ENCODE measurements at regions not wholly inside any gene's neighbourhood (a gene's known extent, or its start where the extent isn't known, plus 50 kb on each side); places are given as distances from the start of the nearest gene placed in this dataset.

DNA sequence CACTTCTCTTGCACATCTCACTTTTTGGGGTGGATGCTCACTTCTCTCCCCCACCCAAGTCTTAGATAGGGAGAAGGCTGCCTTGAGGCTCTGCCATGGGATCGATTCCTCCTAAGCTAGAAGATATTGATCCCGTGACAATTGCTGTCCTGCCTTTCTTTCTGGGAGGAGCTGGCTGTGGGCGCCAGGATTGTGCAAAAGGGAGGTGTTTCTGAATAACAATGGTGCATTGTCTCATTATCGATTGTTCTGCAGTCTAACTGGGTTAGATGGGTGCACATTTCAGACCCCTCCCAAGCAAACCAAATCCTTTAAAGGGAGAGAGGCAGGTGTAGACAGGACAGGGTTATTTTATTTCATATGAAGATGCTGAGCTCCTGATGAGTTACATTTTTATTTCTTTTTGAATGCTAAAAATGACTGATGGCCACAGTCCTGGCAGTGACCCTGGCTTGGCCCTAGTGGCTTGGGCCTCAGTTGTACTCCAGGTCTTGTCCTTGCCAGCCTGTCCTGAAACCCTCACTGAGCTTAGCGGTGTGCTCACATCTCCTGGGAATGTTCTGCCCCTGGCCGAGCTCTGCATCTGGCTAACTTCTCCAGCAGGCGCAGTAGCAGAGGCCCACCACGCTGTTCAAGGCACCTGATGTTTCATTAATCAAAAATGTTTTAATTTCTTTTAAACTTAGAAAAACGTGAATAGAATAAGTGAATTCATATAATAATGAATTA is 99.0 kb upstream of the KAZN start:
- Mint-ChIP-seq H3K4me3 (ENCODE audit: unreplicated experiment) (no peak overlapping the region), H3K27me3 (ENCODE audit: insufficient read depth, unreplicated experiment) (no peaks in the 10 kb centered on the region), H3K9me3 (ENCODE audit: unreplicated experiment) (no peaks in the 10 kb centered on the region), H3K27ac (ENCODE audit: low read depth, unreplicated experiment) (no peak overlapping the region), H3K36me3 (ENCODE audit: insufficient read depth, unreplicated experiment) (no peaks in the 10 kb centered on the region), H3K4me1 (ENCODE audit: insufficient read depth, unreplicated experiment) (no peaks in the 10 kb centered on the region)
- no TSS peak for BruUV-seq (replicated peaks)
- intact Hi-C loops (cut with micrococcal nuclease), result no loop called here
- POLR2A ChIA-PET, result no interaction called here
- TF ChIP-seq, protein P1, sequence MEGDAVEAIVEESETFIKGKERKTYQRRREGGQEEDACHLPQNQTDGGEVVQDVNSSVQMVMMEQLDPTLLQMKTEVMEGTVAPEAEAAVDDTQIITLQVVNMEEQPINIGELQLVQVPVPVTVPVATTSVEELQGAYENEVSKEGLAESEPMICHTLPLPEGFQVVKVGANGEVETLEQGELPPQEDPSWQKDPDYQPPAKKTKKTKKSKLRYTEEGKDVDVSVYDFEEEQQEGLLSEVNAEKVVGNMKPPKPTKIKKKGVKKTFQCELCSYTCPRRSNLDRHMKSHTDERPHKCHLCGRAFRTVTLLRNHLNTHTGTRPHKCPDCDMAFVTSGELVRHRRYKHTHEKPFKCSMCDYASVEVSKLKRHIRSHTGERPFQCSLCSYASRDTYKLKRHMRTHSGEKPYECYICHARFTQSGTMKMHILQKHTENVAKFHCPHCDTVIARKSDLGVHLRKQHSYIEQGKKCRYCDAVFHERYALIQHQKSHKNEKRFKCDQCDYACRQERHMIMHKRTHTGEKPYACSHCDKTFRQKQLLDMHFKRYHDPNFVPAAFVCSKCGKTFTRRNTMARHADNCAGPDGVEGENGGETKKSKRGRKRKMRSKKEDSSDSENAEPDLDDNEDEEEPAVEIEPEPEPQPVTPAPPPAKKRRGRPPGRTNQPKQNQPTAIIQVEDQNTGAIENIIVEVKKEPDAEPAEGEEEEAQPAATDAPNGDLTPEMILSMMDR (IDR thresholded peaks at IDR 0.05; ENCODE audit: unreplicated experiment), result no peak
- CTCF ChIA-PET, result interaction anchor here (0.6 kb wide), 1 partner anchor 62 kb away, joined by 4 read pairs; no protein-coding TSS in a partner anchor
- no peak for DNase-seq (ENCODE audit: unreplicated experiment)

DNA sequence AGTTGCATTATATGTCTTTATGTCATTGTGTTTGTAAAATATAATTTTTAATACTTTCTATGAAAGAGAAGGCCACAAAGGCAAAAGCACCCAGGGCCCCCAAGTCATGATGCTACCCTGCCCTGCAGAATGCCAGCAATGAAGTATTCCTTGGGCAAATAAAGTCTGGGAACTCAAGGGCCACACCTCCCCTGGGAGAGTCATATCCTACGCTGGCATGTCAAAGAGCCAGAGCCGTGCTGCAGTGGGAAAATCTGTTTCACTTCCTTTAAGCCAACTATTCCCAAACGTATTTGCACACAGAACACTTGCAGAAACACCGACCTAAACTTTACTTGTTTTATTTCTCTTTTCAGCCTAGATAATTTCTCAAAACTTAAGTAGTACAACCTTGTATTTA is 98.4 kb upstream of the KAZN start:
- Mint-ChIP-seq H3K9me3 (ENCODE audit: unreplicated experiment) (no peaks in the 10 kb centered on the region), H3K36me3 (ENCODE audit: insufficient read depth, unreplicated experiment) (no peaks in the 10 kb centered on the region), H3K27me3 (ENCODE audit: insufficient read depth, unreplicated experiment) (no peaks in the 10 kb centered on the region), H3K27ac (ENCODE audit: low read depth, unreplicated experiment) (no peak overlapping the region), H3K4me3 (ENCODE audit: unreplicated experiment) (no peak overlapping the region), H3K4me1 (ENCODE audit: insufficient read depth, unreplicated experiment) (no peaks in the 10 kb centered on the region)
- intact Hi-C loops (cut with micrococcal nuclease), result no loop called here
- POLR2A ChIA-PET, result no interaction called here
- DNase-seq (ENCODE audit: unreplicated experiment), result no peak
- CTCF ChIA-PET, result interaction anchor here (0.6 kb wide), 1 partner anchor 62 kb away, joined by 4 read pairs; no protein-coding TSS in a partner anchor
- BruUV-seq (replicated peaks), result no TSS peak
- TF ChIP-seq, protein P1 (IDR thresholded peaks at IDR 0.05; ENCODE audit: unreplicated experiment), result no peak

DNA sequence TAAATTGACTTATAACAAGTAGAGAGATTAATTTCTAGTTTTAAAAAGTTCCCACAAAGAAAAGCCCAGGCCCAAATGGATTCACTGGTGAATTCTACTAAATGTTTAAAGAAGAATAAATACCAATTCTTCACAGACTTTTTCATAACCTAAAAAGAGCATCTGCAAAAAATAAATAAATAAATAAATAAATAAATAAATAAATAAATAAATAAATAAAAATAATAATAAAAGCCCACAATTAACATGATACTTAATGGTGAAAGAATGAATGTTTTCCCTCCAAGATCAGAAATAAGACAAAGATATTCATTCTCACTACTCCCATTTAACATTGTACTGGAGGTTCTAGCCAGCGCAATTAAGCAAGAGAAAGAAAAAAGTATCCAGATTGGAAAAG is 97.6 kb upstream of the KAZN start:
- H3K36me3 Mint-ChIP-seq (ENCODE audit: insufficient read depth, unreplicated experiment), result no peaks in the 10 kb centered on the region
- no peak overlapping the region for H3K27ac Mint-ChIP-seq (ENCODE audit: low read depth, unreplicated experiment)
- H3K4me1 Mint-ChIP-seq (ENCODE audit: insufficient read depth, unreplicated experiment), result no peaks in the 10 kb centered on the region
- TF ChIP-seq, protein P1 (IDR thresholded peaks at IDR 0.05; ENCODE audit: unreplicated experiment), result no peak
- ChIA-PET CTCF (no interaction called here), POLR2A (no interaction called here)
- H3K9me3 Mint-ChIP-seq (ENCODE audit: unreplicated experiment), result no peaks in the 10 kb centered on the region
- intact Hi-C loops (cut with micrococcal nuclease), result no loop called here
- no peak overlapping the region for H3K4me3 Mint-ChIP-seq (ENCODE audit: unreplicated experiment)
- BruUV-seq (replicated peaks), result no TSS peak
- no peak for DNase-seq (ENCODE audit: unreplicated experiment)
- no peaks in the 10 kb centered on the region for H3K27me3 Mint-ChIP-seq (ENCODE audit: insufficient read depth, unreplicated experiment)

DNA sequence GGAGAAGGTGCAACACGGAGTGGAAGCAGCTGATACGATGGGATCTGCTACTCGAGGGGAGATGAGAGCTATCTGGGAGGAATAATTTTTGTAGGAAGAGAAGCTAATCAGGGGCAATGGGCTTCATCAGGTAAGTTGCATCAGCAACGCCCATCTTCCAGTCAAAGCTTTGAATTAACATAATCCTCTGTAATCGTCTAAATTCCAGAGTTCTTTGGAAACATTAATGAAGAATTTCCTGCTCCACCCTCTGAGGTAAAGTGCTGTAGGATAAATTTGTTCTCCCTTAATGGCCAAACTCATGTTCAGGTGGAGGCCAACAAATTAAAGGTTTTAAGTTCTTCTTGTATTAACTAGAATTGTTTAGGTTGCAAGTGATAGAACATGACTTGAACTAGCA is 94.0 kb upstream of the KAZN start:
- ChIA-PET CTCF (interaction anchor here (0.6 kb wide), 1 partner anchor 52 kb away, joined by 3 read pairs; no protein-coding TSS in a partner anchor), POLR2A (interaction anchor here (0.6 kb wide), 2 partner anchors 138 to 527 kb away, joined by 3 to 5 read pairs; no protein-coding TSS in a partner anchor)
- H3K27me3 Mint-ChIP-seq (ENCODE audit: insufficient read depth, unreplicated experiment), result no peaks in the 10 kb centered on the region
- H3K9me3 Mint-ChIP-seq (ENCODE audit: unreplicated experiment), result no peaks in the 10 kb centered on the region
- H3K4me3 Mint-ChIP-seq (ENCODE audit: unreplicated experiment), result no peak overlapping the region
- no peaks in the 10 kb centered on the region for H3K36me3 Mint-ChIP-seq (ENCODE audit: insufficient read depth, unreplicated experiment)
- intact Hi-C loops (cut with micrococcal nuclease), result no loop called here
- BruUV-seq (replicated peaks), result no TSS peak
- TF ChIP-seq, protein P1 (IDR thresholded peaks at IDR 0.05; ENCODE audit: unreplicated experiment), result no peak
- H3K27ac Mint-ChIP-seq (ENCODE audit: low read depth, unreplicated experiment), result no peak overlapping the region
- H3K4me1 Mint-ChIP-seq (ENCODE audit: insufficient read depth, unreplicated experiment), result no peaks in the 10 kb centered on the region
- no peak for DNase-seq (ENCODE audit: unreplicated experiment)

All from MCF 10A (cell line).